HCT116 (cell line): ENCODE measurements at regions not wholly inside any gene's neighbourhood (a gene's known extent, or its start where the extent isn't known, plus 50 kb on each side); places are given as distances from the start of the nearest gene placed in this dataset.

Source experiments
- ATAC-seq: fragments of 200-7000 bp; cut with Tn5 transposase; 2 replicates; pipeline ENCODE4 v1.9.1; 2020; ENCODE audit warnings: mild to moderate bottlenecking, moderate library complexity
- BruUV-seq: library from RNA; stranded (reverse); fragments of 400-500 nt; replicated peaks from 2 replicates; lab custom pipeline; 2021; lab: Mats Ljungman, UMichigan
- CTCF ChIA-PET: fragments of 300-600 bp; sonication (Branson Sonifier 250); formaldehyde crosslinking; loops from one replicate; lab custom pipeline; 2021; ENCODE audit warnings: antibody characterized with exemption; lab: Charles Lee
- POLR2A ChIA-PET: fragments of 300-600, 350-600 bp; sonication (Branson Sonifier 250); formaldehyde crosslinking; loops from one replicate; lab custom pipeline; 2021; ENCODE audit warnings: antibody characterized with exemption; lab: Charles Lee
- RAD21 ChIA-PET, 2 experiments: fragments of 300-600 bp; sonication (Branson Sonifier 250); formaldehyde crosslinking; loops; one replicate each; lab custom pipeline; 2023; ENCODE audit warnings: low total read pairs in 2 of 2; ENCODE audit not compliant: uncharacterized antibody in 2 of 2, unreplicated experiment in 2 of 2, low non-redundant PET in 1 of 2; lab: Charles Lee
- DNase-seq: peaks from one replicate; pipeline ENCODE4 v3.0.0-alpha.2; 2010; ENCODE audit warnings: low read depth, low spot score
- H2AFZ ChIP-seq: fragments of 200-600 bp; shearing (Covaris generic), sonication (generic); 2 replicates; pipeline ENCODE4 v1.6.1; 2017; ENCODE audit warnings: low read depth, mixed run types, mixed read lengths, antibody characterized with exemption, low read length; ENCODE audit not compliant: poor library complexity, severe bottlenecking
- H3K27ac ChIP-seq: 2 replicates; pipeline ENCODE4 v1.5.1; 2012; ENCODE audit warnings: low read depth, low read length
- H3K27me3 ChIP-seq: fragments of 200-600 bp; sonication (generic); 2 replicates; pipeline ENCODE4 v1.6.1; 2016; ENCODE audit warnings: mixed run types, low read length, mixed read lengths; ENCODE audit not compliant: insufficient read depth
- H3K36me3 ChIP-seq, 2 experiments: fragments of 200-500 bp in 1 of 2; fragments of 200-600 bp in 1 of 2; sonication (Bioruptor generic) in 1 of 2; sonication (generic) in 1 of 2; 2 replicates each; pipeline versions ENCODE4 v1.5.1 to v1.6.1; 2014 to 2016; ENCODE audit warnings: low read length in 2 of 2, inconsistent platforms in 1 of 2, mixed read lengths in 1 of 2, mixed run types in 1 of 2; ENCODE audit not compliant: insufficient read depth in 2 of 2, control insufficient read depth in 1 of 2
- H3K4me1 ChIP-seq, 2 experiments: fragments of 200-600 bp in 1 of 2; sonication (generic) in 1 of 2; 2 replicates each; pipeline versions ENCODE4 v1.5.1 to v1.6.1; 2012 to 2017; ENCODE audit warnings: low read length in 2 of 2, inconsistent platforms in 1 of 2, mild to moderate bottlenecking in 1 of 2, mixed read lengths in 1 of 2, mixed run types in 1 of 2, moderate library complexity in 1 of 2; ENCODE audit not compliant: insufficient read depth in 2 of 2, control insufficient read depth in 1 of 2
- H3K4me2 ChIP-seq: fragments of 200-600 bp; sonication (generic); 2 replicates; pipeline ENCODE4 v1.6.1; 2017; ENCODE audit warnings: mixed run types, low read length, mixed read lengths
- H3K4me3 ChIP-seq, 2 experiments: fragments of 200-600 bp in 1 of 2; sonication (generic) in 1 of 2; replicated peaks in 1 of 2; 2 replicates each; pipeline ENCODE4 v1.5.1; 2011 to 2016; ENCODE audit warnings: low read length in 2 of 2, control low read depth in 1 of 2, low read depth in 1 of 2, mild to moderate bottlenecking in 1 of 2, mixed read lengths in 1 of 2, mixed run types in 1 of 2
- H3K79me2 ChIP-seq: fragments of 200-600 bp; sonication (generic); 2 replicates; pipeline ENCODE4 v1.6.1; 2017; ENCODE audit warnings: mild to moderate bottlenecking, mixed run types, low read length, moderate library complexity, mixed read lengths; ENCODE audit not compliant: insufficient read depth
- H3K9ac ChIP-seq: fragments of 200-600 bp; sonication (generic); 2 replicates; pipeline ENCODE4 v1.6.1; 2016; ENCODE audit warnings: low read length, mixed read lengths
- H3K9me2 ChIP-seq: fragments of 200-600 bp; sonication (generic), shearing (Covaris generic); 2 replicates; pipeline ENCODE4 v1.6.1; 2017; ENCODE audit warnings: mixed run types, mild to moderate bottlenecking, moderate library complexity; ENCODE audit not compliant: insufficient read depth
- H3K9me3 ChIP-seq, 2 experiments: fragments of 200-500 bp in 1 of 2; fragments of 200-600 bp in 1 of 2; sonication (Bioruptor generic) in 1 of 2; sonication (generic) in 1 of 2; 2 replicates each; pipeline ENCODE4 v1.6.1; 2014 to 2017; ENCODE audit warnings: low read length in 2 of 2, mixed read lengths in 2 of 2, inconsistent platforms in 1 of 2, low read depth in 1 of 2, mild to moderate bottlenecking in 1 of 2, mixed run types in 1 of 2, moderate library complexity in 1 of 2; ENCODE audit not compliant: control insufficient read depth in 1 of 2, insufficient read depth in 1 of 2
- H4K20me1 ChIP-seq: fragments of 200-600 bp; sonication (generic), shearing (Covaris generic); 2 replicates; pipeline ENCODE4 v1.6.1; 2017; ENCODE audit warnings: mixed run types, mild to moderate bottlenecking, moderate library complexity; ENCODE audit not compliant: insufficient read depth
- CEBPB ChIP-seq: IDR thresholded peaks from 2 replicates; pipeline ENCODE4 v1.6.1; 2012; ENCODE audit warnings: low read depth
- EZH2 ChIP-seq: fragments of 200-600 bp; sonication (generic); IDR thresholded peaks from 2 replicates; pipeline ENCODE4 v1.6.1; 2017; ENCODE audit warnings: antibody characterized with exemption, mixed run types
- FOSL1 ChIP-seq: IDR thresholded peaks from 2 replicates; pipeline ENCODE4 v1.6.1; 2012; ENCODE audit warnings: low read depth
- JUND ChIP-seq: IDR thresholded peaks from 2 replicates; pipeline ENCODE4 v1.6.1; 2012
- POLR2A ChIP-seq: IDR thresholded peaks from 2 replicates; pipeline ENCODE4 v1.7.0; 2011; ENCODE audit warnings: borderline replicate concordance; ENCODE audit not compliant: insufficient read depth, insufficient read length; ENCODE audit errors: extremely low read depth
- POLR2AphosphoS5 ChIP-seq: IDR thresholded peaks from 2 replicates; pipeline ENCODE4 v1.6.1; 2011; ENCODE audit warnings: mild to moderate bottlenecking, low read depth, low read length, moderate library complexity
- SIN3A ChIP-seq: IDR thresholded peaks from 2 replicates; pipeline ENCODE4 v1.6.1; 2012; ENCODE audit warnings: low read depth
- SRF ChIP-seq: IDR thresholded peaks from 2 replicates; pipeline ENCODE4 v1.6.1; 2012; ENCODE audit warnings: low read depth
- ZNF274 ChIP-seq: fragments of 200-500 bp; sonication (Bioruptor generic); IDR thresholded peaks from 2 replicates; pipeline ENCODE4 v1.6.1; 2014; ENCODE audit warnings: mild to moderate bottlenecking, low read depth, low read length, inconsistent platforms
- intact Hi-C: fragments of 100-400 bp; cut with micrococcal nuclease; formaldehyde crosslinking; loops from 2 replicates; pipeline ENCODE4 v1.10.0; 2022
- TF ChIP-seq, protein P1 (sequence below): IDR thresholded peaks from 2 replicates; pipeline ENCODE4 v1.6.1; 2012
- TF ChIP-seq, protein P2 (sequence below), 3 experiments: fragments of 200-600 bp in 1 of 3; sonication (generic) in 1 of 3; IDR thresholded peaks in 2 of 3; conservative IDR thresholded peaks in 1 of 3; 2 replicates each; pipeline ENCODE4 v1.5.1; 2012 to 2017; ENCODE audit warnings: low read depth in 2 of 3, low read length in 2 of 3, antibody characterized with exemption in 1 of 3, borderline replicate concordance in 1 of 3, control low read depth in 1 of 3, mild to moderate bottlenecking in 1 of 3, mixed read lengths in 1 of 3, mixed run types in 1 of 3, moderate library complexity in 1 of 3; ENCODE audit not compliant: insufficient read depth in 1 of 3

DNA sequence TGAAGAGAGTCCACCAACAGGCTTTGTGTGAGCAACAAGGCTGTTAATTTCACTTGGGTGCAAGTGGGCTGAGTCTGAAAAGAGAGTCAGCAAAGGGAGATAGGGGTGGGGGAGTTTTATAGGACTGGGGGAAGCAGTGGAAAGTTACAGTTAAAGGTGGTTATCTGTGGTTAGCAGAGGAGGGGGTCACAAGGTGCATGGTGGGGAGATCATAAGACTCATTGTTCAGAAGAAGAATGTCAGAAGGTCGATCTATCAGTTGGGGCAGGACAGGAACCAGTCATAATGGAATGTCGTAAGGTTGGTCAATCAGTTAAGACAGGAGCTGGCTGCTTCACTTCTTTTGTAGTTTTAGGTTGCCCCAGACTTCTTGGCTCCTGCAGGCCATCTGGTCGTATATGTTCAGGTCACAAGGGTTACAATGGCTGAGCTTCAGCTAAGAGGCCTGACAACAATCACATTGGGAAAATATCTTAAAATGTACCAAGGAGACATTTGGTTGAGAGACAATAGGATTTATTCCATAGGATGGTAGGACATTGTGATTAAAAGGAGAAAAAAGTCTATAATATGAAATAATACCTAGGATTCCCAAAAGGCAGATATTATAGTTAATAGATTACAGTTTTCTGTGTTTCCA, 356.4 kb downstream of the ANKRD7 start:
- CTCF ChIA-PET, result no interaction called here

More for the DNA sequence above, 356.4 kb downstream of the ANKRD7 start:
- no peak overlapping the region for H3K4me3 ChIP-seq
- no peak overlapping the region for H3K9ac ChIP-seq
- no peak overlapping the region for H2AFZ ChIP-seq
- H3K27me3 ChIP-seq, result no peaks in the 10 kb centered on the region
- DNase-seq (no peak), ATAC-seq (no peak)
- intact Hi-C loops, result loop anchor here (10.0 kb wide), 1 partner anchor 326 kb away; no protein-coding TSS in a partner anchor
- no peaks in the 10 kb centered on the region for H3K36me3 ChIP-seq
- H3K27ac ChIP-seq, result no peak overlapping the region
- no peaks in the 10 kb centered on the region for H3K4me1 ChIP-seq
- POLR2A ChIA-PET, result no interaction called here
- RAD21 ChIA-PET, result no interaction called here
- BruUV-seq, result no TSS peak
- H4K20me1 ChIP-seq, result no peaks in the 10 kb centered on the region
- no peaks in the 10 kb centered on the region for H3K79me2 ChIP-seq
- peaks cover 2% of the 10 kb centered on the region; the same call in 1 of the 2 replicates for H3K9me2 ChIP-seq
- H3K9me3 ChIP-seq, result no peaks in the 10 kb centered on the region
- TF ChIP-seq, protein P1, sequence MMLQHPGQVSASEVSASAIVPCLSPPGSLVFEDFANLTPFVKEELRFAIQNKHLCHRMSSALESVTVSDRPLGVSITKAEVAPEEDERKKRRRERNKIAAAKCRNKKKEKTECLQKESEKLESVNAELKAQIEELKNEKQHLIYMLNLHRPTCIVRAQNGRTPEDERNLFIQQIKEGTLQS, result no peak
- no peak for TF ChIP-seq JUND
- no peak for TF ChIP-seq SRF
- TF ChIP-seq POLR2AphosphoS5, result no peak
- TF ChIP-seq, protein P2, sequence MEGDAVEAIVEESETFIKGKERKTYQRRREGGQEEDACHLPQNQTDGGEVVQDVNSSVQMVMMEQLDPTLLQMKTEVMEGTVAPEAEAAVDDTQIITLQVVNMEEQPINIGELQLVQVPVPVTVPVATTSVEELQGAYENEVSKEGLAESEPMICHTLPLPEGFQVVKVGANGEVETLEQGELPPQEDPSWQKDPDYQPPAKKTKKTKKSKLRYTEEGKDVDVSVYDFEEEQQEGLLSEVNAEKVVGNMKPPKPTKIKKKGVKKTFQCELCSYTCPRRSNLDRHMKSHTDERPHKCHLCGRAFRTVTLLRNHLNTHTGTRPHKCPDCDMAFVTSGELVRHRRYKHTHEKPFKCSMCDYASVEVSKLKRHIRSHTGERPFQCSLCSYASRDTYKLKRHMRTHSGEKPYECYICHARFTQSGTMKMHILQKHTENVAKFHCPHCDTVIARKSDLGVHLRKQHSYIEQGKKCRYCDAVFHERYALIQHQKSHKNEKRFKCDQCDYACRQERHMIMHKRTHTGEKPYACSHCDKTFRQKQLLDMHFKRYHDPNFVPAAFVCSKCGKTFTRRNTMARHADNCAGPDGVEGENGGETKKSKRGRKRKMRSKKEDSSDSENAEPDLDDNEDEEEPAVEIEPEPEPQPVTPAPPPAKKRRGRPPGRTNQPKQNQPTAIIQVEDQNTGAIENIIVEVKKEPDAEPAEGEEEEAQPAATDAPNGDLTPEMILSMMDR (IDR thresholded peaks at IDR 0.05 in 2 of 3, conservative IDR thresholded peaks at IDR 0.05 in 1 of 3; ENCODE audit: borderline replicate concordance in 1 of 3, insufficient read depth in 1 of 3, low read depth in 2 of 3, low read length in 2 of 3), result no peak
- no peak for TF ChIP-seq POLR2A
- no peak for TF ChIP-seq EZH2
- TF ChIP-seq CEBPB, result no peak
- TF ChIP-seq SIN3A, result no peak
- TF ChIP-seq FOSL1, result no peak
- TF ChIP-seq ZNF274, result no peak
- H3K4me2 ChIP-seq, result no peak overlapping the region
